ENCODE measurements at regions not wholly inside any gene's neighbourhood (a gene's known extent, or its start where the extent isn't known, plus 50 kb on each side); places are given as distances from the start of the nearest gene placed in this dataset.

GRCh38 chr4:12961713-12962112 is 522.4 kb downstream of the RAB28 start:
- no peak overlapping the region for H3K4me3 ChIP-seq (replicated peaks in 1 of 2; ENCODE audit: low read depth in 1 of 2, low read length in 2 of 2)
- H3K79me2 ChIP-seq (ENCODE audit: insufficient read depth, low read length) = no peaks in the 10 kb centered on the region
- no peaks in the 10 kb centered on the region for H3K9me2 ChIP-seq (ENCODE audit: insufficient read depth)
- H3K36me3 ChIP-seq (ENCODE audit: control insufficient read depth in 1 of 2, insufficient read depth in 2 of 2, low read length in 2 of 2) = no peaks in the 10 kb centered on the region
- ChIA-PET POLR2A (no interaction called here), RAD21 (ENCODE audit: low non-redundant PET in 1 of 2, low total read pairs in 2 of 2, uncharacterized antibody in 2 of 2, unreplicated experiment in 2 of 2) (no interaction called here), CTCF (no interaction called here)
- no peaks in the 10 kb centered on the region for H3K4me1 ChIP-seq (ENCODE audit: control insufficient read depth in 1 of 2, insufficient read depth in 2 of 2, low read length in 2 of 2)
- no peak overlapping the region for H2AFZ ChIP-seq (ENCODE audit: low read depth, low read length, poor library complexity, severe bottlenecking)
- no peak overlapping the region for H3K27ac ChIP-seq (ENCODE audit: low read depth, low read length)
- no peak overlapping the region for H3K4me2 ChIP-seq (ENCODE audit: low read length)
- 0 out of 2 replicates have a peak, but pooled peaks cover 4% of the 10 kb centered on the region for H3K27me3 ChIP-seq (ENCODE audit: insufficient read depth, low read length)
- no peaks in the 10 kb centered on the region for H3K9me3 ChIP-seq (ENCODE audit: control insufficient read depth in 1 of 2, insufficient read depth in 1 of 2, low read depth in 1 of 2, low read length in 2 of 2)
- TF ChIP-seq CTCF (IDR thresholded peaks at IDR 0.05 in 2 of 3, conservative IDR thresholded peaks at IDR 0.05 in 1 of 3; ENCODE audit: borderline replicate concordance in 1 of 3, insufficient read depth in 1 of 3, low read depth in 2 of 3, low read length in 2 of 3) (no peak), EGR1 (IDR thresholded peaks at IDR 0.05; ENCODE audit: low read depth) (no peak), SIN3A (IDR thresholded peaks at IDR 0.05; ENCODE audit: low read depth) (no peak), SRF (IDR thresholded peaks at IDR 0.05; ENCODE audit: low read depth) (no peak), MAX (IDR thresholded peaks at IDR 0.05) (no peak), ATF3 (IDR thresholded peaks at IDR 0.05) (no peak), ZBTB33 (IDR thresholded peaks at IDR 0.05; ENCODE audit: extremely low read depth, insufficient replicate concordance, low read length) (no peak), CBX3 (IDR thresholded peaks at IDR 0.05; ENCODE audit: low read depth) (no peak), REST (IDR thresholded peaks at IDR 0.05; ENCODE audit: low read depth) (no peak), TCF7L2 (IDR thresholded peaks at IDR 0.05; ENCODE audit: borderline replicate concordance, extremely low read depth, insufficient read depth, insufficient read length) (no peak), RAD21 (IDR thresholded peaks at IDR 0.05; ENCODE audit: low read depth) (no peak), POLR2A (IDR thresholded peaks at IDR 0.05; ENCODE audit: borderline replicate concordance, extremely low read depth, insufficient read depth, insufficient read length) (no peak), SP1 (IDR thresholded peaks at IDR 0.05; ENCODE audit: low read depth) (no peak), EZH2 (IDR thresholded peaks at IDR 0.05) (no peak), FOSL1 (IDR thresholded peaks at IDR 0.05; ENCODE audit: low read depth) (no peak), CEBPB (IDR thresholded peaks at IDR 0.05; ENCODE audit: low read depth) (no peak), POLR2AphosphoS5 (IDR thresholded peaks at IDR 0.05; ENCODE audit: low read depth, low read length) (no peak)
- no TSS peak for BruUV-seq (replicated peaks)
- intact Hi-C loops (cut with micrococcal nuclease) = no loop called here
- H4K20me1 ChIP-seq (ENCODE audit: insufficient read depth) = no peaks in the 10 kb centered on the region; the same call in 1 of the 2 replicates
- no peak overlapping the region for H3K9ac ChIP-seq (ENCODE audit: low read length)
- no peak for ATAC-seq
- DNase-seq (ENCODE audit: low read depth, low spot score) = no peak
